Stomach (tissue), 8 donors: ENCODE measurements at regions not wholly inside any gene's neighbourhood (a gene's known extent, or its start where the extent isn't known, plus 50 kb on each side); places are given as distances from the start of the nearest gene placed in this dataset.

Source experiments
- DNase-seq, 2 donors: peaks; one replicate each; pipeline versions ENCODE4 v3.0.0 to v3.0.0-alpha.2; 2013 to 2019
- H3K27ac ChIP-seq, 5 donors: fragments of 200-600 bp in 4 of 5; sonication (generic) in 4 of 5; one replicate each; pipeline ENCODE4 v1.5.1; 2013 to 2019; ENCODE audit warnings: mild to moderate bottlenecking in 1 of 5, moderate library complexity in 1 of 5
- H3K27me3 ChIP-seq, 3 donors: fragments of 200-600 bp; sonication (generic); one replicate each; pipeline ENCODE4 v1.5.1; 2017 to 2019; ENCODE audit warnings: mixed run types in 1 of 3
- H3K36me3 ChIP-seq, 4 donors: fragments of 200-600 bp; sonication (generic); 1 replicate in 3 of 4; 2 replicates in 1 of 4; pipeline ENCODE4 v1.5.1; 2016 to 2019
- H3K4me1 ChIP-seq, 4 donors: fragments of 200-600 bp; sonication (generic); one replicate each; pipeline ENCODE4 v1.5.1; 2016 to 2019
- H3K4me3 ChIP-seq, 4 donors: fragments of 200-600 bp; sonication (generic) in 3 of 4; one replicate each; pipeline ENCODE4 v1.5.1; 2016 to 2019; ENCODE audit warnings: mild to moderate bottlenecking in 1 of 4
- H3K9me3 ChIP-seq, 4 donors: fragments of 200-600 bp; sonication (generic); one replicate each; pipeline ENCODE4 v1.5.1; 2016 to 2019
- EP300 ChIP-seq: sonication (generic); formaldehyde crosslinking; IDR thresholded peaks from one replicate; pipeline ENCODE4 v1.6.1; 2017; ENCODE audit warnings: antibody characterized with exemption
- POLR2A ChIP-seq, 4 donors: fragments of 450-650 bp; IDR thresholded peaks; one replicate each; pipeline ENCODE4 v1.6.1; 2016; ENCODE audit warnings: antibody characterized with exemption in 4 of 4, control low read depth in 2 of 4, mild to moderate bottlenecking in 1 of 4, moderate library complexity in 1 of 4
- POLR2AphosphoS5 ChIP-seq, 3 donors: sonication (generic); formaldehyde crosslinking; IDR thresholded peaks; one replicate each; pipeline ENCODE4 v1.6.1; 2016; ENCODE audit warnings: antibody characterized with exemption in 3 of 3
- WGBS, 5 donors: extraction: QIAGEN DNeasy Blood & Tissue Kit in 3 of 5; methylation state at CpG; one replicate each; pipeline versions ENCODE4 v1.1.5 to v1.1.7; 2013 to 2018; 5-methylcytosine and 5-hydroxymethylcytosine counted together
- intact Hi-C: fragments of 100-400 bp; cut with DNase I; formaldehyde crosslinking; loops from one replicate; pipeline ENCODE4 v1.15.1; 2023; ENCODE audit warnings: low total_unique reads
- TF ChIP-seq, protein P1 (sequence below), 7 experiments: fragments of 450-650 bp in 4 of 7; fragments of 200-600 bp in 3 of 7; sonication (generic) in 3 of 7; IDR thresholded peaks; one replicate each; pipeline ENCODE4 v1.5.1; 2016 to 2019; ENCODE audit warnings: antibody characterized with exemption in 7 of 7, control low read depth in 2 of 7, mild to moderate bottlenecking in 1 of 7
- donor health status: healthy with polysubstance abuse.
- donor health status: Bipolar disorder and iron deficiency.
- donor health status: healthy.

GRCh38 chr4:177907736-177908424 is 465.6 kb upstream of the AGA start:
- WGBS, 5 donors: 17 to 36% (median 27%) methylated on average over 11 of the region's 11 CpGs
- Histone ChIP-seq H3K27ac (no peak overlapping the region), H3K36me3 (no peaks in the 10 kb centered on the region), H3K9me3 (peaks cover 0 to 13% (median 12%) of the 10 kb centered on the region in 4 donors), H3K27me3 (no peaks in the 10 kb centered on the region), H3K4me1 (no peaks in the 10 kb centered on the region), H3K4me3 (no peak overlapping the region)
- intact Hi-C loops: no loop called here
- DNase-seq: no peak
- no peak for TF ChIP-seq EP300
- TF ChIP-seq POLR2AphosphoS5 (IDR thresholded peaks at IDR 0.05): no peak
- TF ChIP-seq, protein P1, sequence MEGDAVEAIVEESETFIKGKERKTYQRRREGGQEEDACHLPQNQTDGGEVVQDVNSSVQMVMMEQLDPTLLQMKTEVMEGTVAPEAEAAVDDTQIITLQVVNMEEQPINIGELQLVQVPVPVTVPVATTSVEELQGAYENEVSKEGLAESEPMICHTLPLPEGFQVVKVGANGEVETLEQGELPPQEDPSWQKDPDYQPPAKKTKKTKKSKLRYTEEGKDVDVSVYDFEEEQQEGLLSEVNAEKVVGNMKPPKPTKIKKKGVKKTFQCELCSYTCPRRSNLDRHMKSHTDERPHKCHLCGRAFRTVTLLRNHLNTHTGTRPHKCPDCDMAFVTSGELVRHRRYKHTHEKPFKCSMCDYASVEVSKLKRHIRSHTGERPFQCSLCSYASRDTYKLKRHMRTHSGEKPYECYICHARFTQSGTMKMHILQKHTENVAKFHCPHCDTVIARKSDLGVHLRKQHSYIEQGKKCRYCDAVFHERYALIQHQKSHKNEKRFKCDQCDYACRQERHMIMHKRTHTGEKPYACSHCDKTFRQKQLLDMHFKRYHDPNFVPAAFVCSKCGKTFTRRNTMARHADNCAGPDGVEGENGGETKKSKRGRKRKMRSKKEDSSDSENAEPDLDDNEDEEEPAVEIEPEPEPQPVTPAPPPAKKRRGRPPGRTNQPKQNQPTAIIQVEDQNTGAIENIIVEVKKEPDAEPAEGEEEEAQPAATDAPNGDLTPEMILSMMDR (IDR thresholded peaks at IDR 0.05): no peak
- TF ChIP-seq POLR2A (IDR thresholded peaks at IDR 0.05): no peak

DNA sequence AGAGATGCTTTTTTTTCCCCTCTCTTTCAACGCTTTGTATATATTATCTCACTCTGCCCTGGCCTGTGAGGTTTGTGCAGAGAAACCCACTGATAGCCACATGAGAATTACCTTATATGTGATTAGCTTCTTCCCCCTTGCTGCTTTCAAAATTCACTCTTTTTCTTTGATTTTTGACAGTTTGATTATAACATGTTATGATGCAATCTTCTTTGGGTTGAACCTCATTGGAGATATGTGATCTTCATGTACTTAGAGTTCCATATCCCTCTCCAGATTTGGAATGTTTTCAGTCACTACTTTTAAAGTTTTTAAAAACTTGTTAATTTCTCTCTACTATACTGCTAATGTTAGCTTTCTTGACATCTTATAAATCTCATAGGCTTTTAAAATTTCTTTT is 479.5 kb upstream of the AGA start:
- H3K4me1 ChIP-seq: no peaks in the 10 kb centered on the region
- DNase-seq: no peak
- TF ChIP-seq POLR2AphosphoS5 (IDR thresholded peaks at IDR 0.05) (no peak), POLR2A (IDR thresholded peaks at IDR 0.05) (no peak), EP300 (no peak)
- TF ChIP-seq, protein P1 (IDR thresholded peaks at IDR 0.05): no peak
- H3K36me3 ChIP-seq: no peaks in the 10 kb centered on the region
- no peak overlapping the region for H3K4me3 ChIP-seq
- no peak overlapping the region for H3K27ac ChIP-seq
- peaks cover 0 to 4% (median 1%) of the 10 kb centered on the region in 4 donors for H3K9me3 ChIP-seq
- WGBS, 5 donors: 47 to 79% (median 75%) methylated on average over 1 of the region's 1 CpG
- H3K27me3 ChIP-seq: no peaks in the 10 kb centered on the region
- intact Hi-C loops: no loop called here

DNA sequence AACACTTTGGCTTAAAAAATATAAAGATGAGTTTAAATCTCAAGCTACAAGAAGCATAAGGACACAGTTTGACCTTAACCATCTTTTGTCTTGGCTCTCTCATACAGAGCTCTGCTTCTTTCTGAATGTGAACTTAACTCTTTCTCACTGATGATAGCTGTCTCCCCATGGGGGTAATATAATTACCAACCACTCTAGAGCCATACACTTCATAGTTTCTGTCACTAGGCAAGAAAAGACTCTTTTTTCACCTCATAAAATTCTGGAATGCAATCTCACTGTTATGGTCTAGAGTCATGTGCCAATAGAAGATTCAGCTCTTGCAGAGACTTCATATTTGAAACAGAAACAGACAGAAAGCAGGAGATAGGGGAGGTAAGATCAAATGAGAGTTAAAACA is 481.7 kb upstream of the AGA start:
- no peak overlapping the region for H3K4me3 ChIP-seq
- no peaks in the 10 kb centered on the region for H3K4me1 ChIP-seq
- no peaks in the 10 kb centered on the region for H3K27me3 ChIP-seq
- intact Hi-C loops: no loop called here
- no peaks in the 10 kb centered on the region for H3K36me3 ChIP-seq
- no peak overlapping the region for H3K27ac ChIP-seq
- no peak for DNase-seq
- H3K9me3 ChIP-seq: peaks cover 0 to 4% (median 0%) of the 10 kb centered on the region in 4 donors
- TF ChIP-seq POLR2A (IDR thresholded peaks at IDR 0.05) (no peak), EP300 (no peak), POLR2AphosphoS5 (IDR thresholded peaks at IDR 0.05) (no peak)
- TF ChIP-seq, protein P1 (IDR thresholded peaks at IDR 0.05): no peak

- H3K27ac ChIP-seq: no peak overlapping the region
- no peaks in the 10 kb centered on the region for H3K9me3 ChIP-seq
- H3K27me3 ChIP-seq: no peaks in the 10 kb centered on the region
- no peaks in the 10 kb centered on the region for H3K36me3 ChIP-seq
- TF ChIP-seq POLR2A (IDR thresholded peaks at IDR 0.05): no peak
- no peaks in the 10 kb centered on the region for H3K4me1 ChIP-seq
- intact Hi-C loops: no loop called here
- H3K4me3 ChIP-seq: no peak overlapping the region
- DNase-seq: peak in 1 of 2 donors; percentile 3
- WGBS, 5 donors: 74 to 90% (median 77%) methylated on average over 5 of the region's 5 CpGs
These were observed 494.8 kb upstream of the AGA start for GRCh38 chr4:177937041-177937440.

DNA sequence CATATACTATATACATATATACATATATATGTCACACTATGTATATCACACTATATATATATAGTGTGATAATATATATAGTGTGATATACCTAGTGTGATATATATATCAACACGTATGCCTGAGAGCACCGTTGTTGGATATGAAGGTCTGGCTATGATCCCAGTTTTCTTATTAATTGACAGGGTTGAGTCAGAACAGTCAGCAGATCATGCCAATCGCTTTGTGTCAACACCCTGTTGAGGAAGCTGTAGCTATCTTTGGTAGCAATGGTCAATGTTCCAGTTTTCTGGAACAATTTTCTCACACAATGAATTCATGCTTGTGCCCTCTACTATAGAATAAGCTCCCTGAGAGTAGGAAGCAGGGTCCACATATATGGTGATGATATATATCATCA is 496.0 kb upstream of the AGA start:
- intact Hi-C loops: no loop called here
- Histone ChIP-seq H3K4me1 (no peaks in the 10 kb centered on the region), H3K4me3 (no peak overlapping the region), H3K27ac (no peak overlapping the region), H3K9me3 (no peaks in the 10 kb centered on the region), H3K27me3 (no peaks in the 10 kb centered on the region), H3K36me3 (no peaks in the 10 kb centered on the region)
- TF ChIP-seq POLR2AphosphoS5 (IDR thresholded peaks at IDR 0.05) (no peak), EP300 (no peak), POLR2A (IDR thresholded peaks at IDR 0.05) (no peak)
- TF ChIP-seq, protein P1 (IDR thresholded peaks at IDR 0.05): no peak
- 61 to 87% (median 81%) methylated on average over 3 of the region's 3 CpGs for WGBS, 5 donors
- no peak for DNase-seq
